ENCODE measurements at regions not wholly inside any gene's neighbourhood (a gene's known extent, or its start where the extent isn't known, plus 50 kb on each side); places are given as distances from the start of the nearest gene placed in this dataset.

DNA sequence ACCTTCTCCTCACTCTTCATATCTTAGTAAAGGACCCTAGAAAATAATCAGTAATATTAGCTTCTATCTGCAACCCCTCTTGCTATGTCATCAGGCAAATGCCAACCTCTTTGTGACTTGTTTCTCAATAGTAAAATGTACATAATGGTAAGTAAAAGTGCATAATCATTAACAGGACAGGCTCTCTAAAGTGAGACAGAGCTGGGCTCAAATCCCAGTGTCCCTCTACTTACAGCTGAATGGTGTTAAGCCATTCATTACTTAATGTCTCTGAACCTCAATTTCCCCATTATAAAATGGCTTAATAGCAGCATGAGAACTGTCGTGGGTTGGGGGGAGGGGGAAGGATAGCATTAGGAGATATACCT is 62.6 kb upstream of the ATP11B start:
- no peak for TF ChIP-seq POLR2AphosphoS5 (IDR thresholded peaks at IDR 0.05; ENCODE audit: low read depth, low read length)
- TF ChIP-seq, protein P1, sequence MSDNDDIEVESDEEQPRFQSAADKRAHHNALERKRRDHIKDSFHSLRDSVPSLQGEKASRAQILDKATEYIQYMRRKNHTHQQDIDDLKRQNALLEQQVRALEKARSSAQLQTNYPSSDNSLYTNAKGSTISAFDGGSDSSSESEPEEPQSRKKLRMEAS (IDR thresholded peaks at IDR 0.05; ENCODE audit: low read depth) = no peak
- TF ChIP-seq MEF2A (IDR thresholded peaks at IDR 0.05; ENCODE audit: borderline replicate concordance, low read depth) = no peak
- TF ChIP-seq, protein P2, sequence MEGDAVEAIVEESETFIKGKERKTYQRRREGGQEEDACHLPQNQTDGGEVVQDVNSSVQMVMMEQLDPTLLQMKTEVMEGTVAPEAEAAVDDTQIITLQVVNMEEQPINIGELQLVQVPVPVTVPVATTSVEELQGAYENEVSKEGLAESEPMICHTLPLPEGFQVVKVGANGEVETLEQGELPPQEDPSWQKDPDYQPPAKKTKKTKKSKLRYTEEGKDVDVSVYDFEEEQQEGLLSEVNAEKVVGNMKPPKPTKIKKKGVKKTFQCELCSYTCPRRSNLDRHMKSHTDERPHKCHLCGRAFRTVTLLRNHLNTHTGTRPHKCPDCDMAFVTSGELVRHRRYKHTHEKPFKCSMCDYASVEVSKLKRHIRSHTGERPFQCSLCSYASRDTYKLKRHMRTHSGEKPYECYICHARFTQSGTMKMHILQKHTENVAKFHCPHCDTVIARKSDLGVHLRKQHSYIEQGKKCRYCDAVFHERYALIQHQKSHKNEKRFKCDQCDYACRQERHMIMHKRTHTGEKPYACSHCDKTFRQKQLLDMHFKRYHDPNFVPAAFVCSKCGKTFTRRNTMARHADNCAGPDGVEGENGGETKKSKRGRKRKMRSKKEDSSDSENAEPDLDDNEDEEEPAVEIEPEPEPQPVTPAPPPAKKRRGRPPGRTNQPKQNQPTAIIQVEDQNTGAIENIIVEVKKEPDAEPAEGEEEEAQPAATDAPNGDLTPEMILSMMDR (IDR thresholded peaks at IDR 0.05) = no peak
- no peak for TF ChIP-seq TEAD4 (IDR thresholded peaks at IDR 0.05; ENCODE audit: borderline replicate concordance, insufficient read depth)
- TF ChIP-seq CHD2 (IDR thresholded peaks at IDR 0.05; ENCODE audit: low read length, partially characterized antibody) = no peak
- TF ChIP-seq EZH2phosphoT487 (IDR thresholded peaks at IDR 0.05; ENCODE audit: borderline replicate concordance, low read depth) = no peak
- TF ChIP-seq, protein P3, sequence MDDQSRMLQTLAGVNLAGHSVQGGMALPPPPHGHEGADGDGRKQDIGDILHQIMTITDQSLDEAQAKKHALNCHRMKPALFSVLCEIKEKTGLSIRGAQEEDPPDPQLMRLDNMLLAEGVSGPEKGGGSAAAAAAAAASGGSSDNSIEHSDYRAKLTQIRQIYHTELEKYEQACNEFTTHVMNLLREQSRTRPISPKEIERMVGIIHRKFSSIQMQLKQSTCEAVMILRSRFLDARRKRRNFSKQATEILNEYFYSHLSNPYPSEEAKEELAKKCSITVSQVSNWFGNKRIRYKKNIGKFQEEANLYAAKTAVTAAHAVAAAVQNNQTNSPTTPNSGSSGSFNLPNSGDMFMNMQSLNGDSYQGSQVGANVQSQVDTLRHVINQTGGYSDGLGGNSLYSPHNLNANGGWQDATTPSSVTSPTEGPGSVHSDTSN (IDR thresholded peaks at IDR 0.05) = no peak
- TF ChIP-seq, protein P4, sequence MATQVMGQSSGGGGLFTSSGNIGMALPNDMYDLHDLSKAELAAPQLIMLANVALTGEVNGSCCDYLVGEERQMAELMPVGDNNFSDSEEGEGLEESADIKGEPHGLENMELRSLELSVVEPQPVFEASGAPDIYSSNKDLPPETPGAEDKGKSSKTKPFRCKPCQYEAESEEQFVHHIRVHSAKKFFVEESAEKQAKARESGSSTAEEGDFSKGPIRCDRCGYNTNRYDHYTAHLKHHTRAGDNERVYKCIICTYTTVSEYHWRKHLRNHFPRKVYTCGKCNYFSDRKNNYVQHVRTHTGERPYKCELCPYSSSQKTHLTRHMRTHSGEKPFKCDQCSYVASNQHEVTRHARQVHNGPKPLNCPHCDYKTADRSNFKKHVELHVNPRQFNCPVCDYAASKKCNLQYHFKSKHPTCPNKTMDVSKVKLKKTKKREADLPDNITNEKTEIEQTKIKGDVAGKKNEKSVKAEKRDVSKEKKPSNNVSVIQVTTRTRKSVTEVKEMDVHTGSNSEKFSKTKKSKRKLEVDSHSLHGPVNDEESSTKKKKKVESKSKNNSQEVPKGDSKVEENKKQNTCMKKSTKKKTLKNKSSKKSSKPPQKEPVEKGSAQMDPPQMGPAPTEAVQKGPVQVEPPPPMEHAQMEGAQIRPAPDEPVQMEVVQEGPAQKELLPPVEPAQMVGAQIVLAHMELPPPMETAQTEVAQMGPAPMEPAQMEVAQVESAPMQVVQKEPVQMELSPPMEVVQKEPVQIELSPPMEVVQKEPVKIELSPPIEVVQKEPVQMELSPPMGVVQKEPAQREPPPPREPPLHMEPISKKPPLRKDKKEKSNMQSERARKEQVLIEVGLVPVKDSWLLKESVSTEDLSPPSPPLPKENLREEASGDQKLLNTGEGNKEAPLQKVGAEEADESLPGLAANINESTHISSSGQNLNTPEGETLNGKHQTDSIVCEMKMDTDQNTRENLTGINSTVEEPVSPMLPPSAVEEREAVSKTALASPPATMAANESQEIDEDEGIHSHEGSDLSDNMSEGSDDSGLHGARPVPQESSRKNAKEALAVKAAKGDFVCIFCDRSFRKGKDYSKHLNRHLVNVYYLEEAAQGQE (IDR thresholded peaks at IDR 0.05; ENCODE audit: low read depth, low read length) = no peak
- TF ChIP-seq TAF1 (IDR thresholded peaks at IDR 0.05; ENCODE audit: borderline replicate concordance, low read depth, low read length) = no peak
- TF ChIP-seq, protein P5, sequence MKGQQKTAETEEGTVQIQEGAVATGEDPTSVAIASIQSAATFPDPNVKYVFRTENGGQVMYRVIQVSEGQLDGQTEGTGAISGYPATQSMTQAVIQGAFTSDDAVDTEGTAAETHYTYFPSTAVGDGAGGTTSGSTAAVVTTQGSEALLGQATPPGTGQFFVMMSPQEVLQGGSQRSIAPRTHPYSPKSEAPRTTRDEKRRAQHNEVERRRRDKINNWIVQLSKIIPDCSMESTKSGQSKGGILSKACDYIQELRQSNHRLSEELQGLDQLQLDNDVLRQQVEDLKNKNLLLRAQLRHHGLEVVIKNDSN (IDR thresholded peaks at IDR 0.05; ENCODE audit: borderline replicate concordance, low read depth) = no peak
- TF ChIP-seq SIN3A (IDR thresholded peaks at IDR 0.05; ENCODE audit: borderline replicate concordance, low read depth, low read length) = no peak
- TF ChIP-seq EP300 (IDR thresholded peaks at IDR 0.05; ENCODE audit: borderline replicate concordance in 1 of 2, low read depth in 1 of 2, low read length in 1 of 2) = no peak
- TF ChIP-seq RAD21 (IDR thresholded peaks at IDR 0.05; ENCODE audit: low read length) = no peak

All from SK-N-SH (cell line).